HUDEP-2 (cell line): ENCODE measurements at regions not wholly inside any gene's neighbourhood (a gene's known extent, or its start where the extent isn't known, plus 50 kb on each side); places are given as distances from the start of the nearest gene placed in this dataset.

Source experiments
- DNase-seq, 76 experiments: peaks; one replicate each; lab custom pipeline; 2025; ENCODE audit not compliant: unreplicated experiment in 76 of 76; lab: John Stamatoyannopoulos, UW

- no peak for DNase-seq
These were observed 405.7 kb downstream of the HDGFL1 start for GRCh38 chr6:22975079-22975478.

GRCh38 chr6:22980446-22980845 is 411.1 kb downstream of the HDGFL1 start:
- DNase-seq, result no peak

GRCh38 chr6:23002044-23002619 is 432.8 kb downstream of the HDGFL1 start:
- DNase-seq, result no peak

- no peak for DNase-seq
These were observed 434.5 kb downstream of the HDGFL1 start for GRCh38 chr6:23003671-23004467.

- no peak for DNase-seq
These were observed 437.3 kb downstream of the HDGFL1 start for GRCh38 chr6:23006656-23007055.

- DNase-seq, result no peak
These were observed 442.2 kb downstream of the HDGFL1 start for GRCh38 chr6:23011615-23012014.

- DNase-seq, result no peak
These were observed 444.4 kb downstream of the HDGFL1 start for GRCh38 chr6:23013776-23014175.

GRCh38 chr6:23016696-23017095 is 447.3 kb downstream of the HDGFL1 start:
- no peak for DNase-seq

- DNase-seq, result no peak
These were observed 452.1 kb downstream of the HDGFL1 start for GRCh38 chr6:23021487-23021886.

- DNase-seq, result no peak
These were observed 457.9 kb downstream of the HDGFL1 start for GRCh38 chr6:23027281-23027680.

GRCh38 chr6:23031986-23032385 is 462.6 kb downstream of the HDGFL1 start:
- no peak for DNase-seq

- DNase-seq, result no peak
These were observed 465.6 kb downstream of the HDGFL1 start for GRCh38 chr6:23034926-23035325.

GRCh38 chr6:23036406-23036983 is 467.1 kb downstream of the HDGFL1 start:
- no peak for DNase-seq

GRCh38 chr6:23040899-23041298 is 471.5 kb downstream of the HDGFL1 start:
- no peak for DNase-seq

GRCh38 chr6:23045280-23045679 is 475.9 kb downstream of the HDGFL1 start:
- no peak for DNase-seq

GRCh38 chr6:23055523-23055922 is 486.2 kb downstream of the HDGFL1 start:
- DNase-seq, result no peak

- no peak for DNase-seq
These were observed 504.5 kb downstream of the HDGFL1 start for GRCh38 chr6:23073821-23074220.

- no peak for DNase-seq
These were observed 508.4 kb downstream of the HDGFL1 start for GRCh38 chr6:23077772-23078171.

GRCh38 chr6:23081701-23082100 is 512.3 kb downstream of the HDGFL1 start:
- DNase-seq, result no peak

- no peak for DNase-seq
These were observed 516.7 kb downstream of the HDGFL1 start for GRCh38 chr6:23086100-23086499.

- DNase-seq, result no peak
These were observed 518.1 kb downstream of the HDGFL1 start for GRCh38 chr6:23087471-23087870.

- DNase-seq, result no peak
These were observed 519.4 kb downstream of the HDGFL1 start for GRCh38 chr6:23088761-23089160.
